AG04449 (cell line): ENCODE measurements at regions not wholly inside any gene's neighbourhood (a gene's known extent, or its start where the extent isn't known, plus 50 kb on each side); places are given as distances from the start of the nearest gene placed in this dataset.

Experiments
- CTCF ChIA-PET: fragments of 350-600 bp; formaldehyde crosslinking; extraction: SDS; loops from one replicate; lab custom pipeline; 2021; ENCODE audit warnings: antibody characterized with exemption; lab: Yijun Ruan, JAX
- POLR2A ChIA-PET: fragments of 400-600, 350-600 bp; formaldehyde crosslinking; extraction: SDS; loops from one replicate; lab custom pipeline; 2020; ENCODE audit warnings: antibody characterized with exemption, inconsistent platforms; lab: Yijun Ruan, JAX
- DNase-seq: peaks from one replicate; pipeline ENCODE4 v3.0.0-alpha.2; 2010; ENCODE audit warnings: low read depth, low spot score
- H3K4me3 ChIP-seq: 2 replicates; pipeline ENCODE4 v1.5.1; 2011; ENCODE audit warnings: low read depth, mild to moderate bottlenecking, control low read depth, low read length
- CTCF ChIP-seq: IDR thresholded peaks from one replicate; pipeline ENCODE4 v1.5.1; 2011; ENCODE audit warnings: mild to moderate bottlenecking, moderate library complexity, low read length, control low read depth, inconsistent platforms; ENCODE audit not compliant: insufficient read depth; ENCODE audit errors: missing control alignments

- TF ChIP-seq CTCF: no peak
- no peak overlapping the region for H3K4me3 ChIP-seq
- POLR2A ChIA-PET: no interaction called here
- DNase-seq: no peak
- CTCF ChIA-PET: interaction anchor here (0.5 to 1.0 kb wide), 3 partner anchors 18 to 481 kb away, joined by 3 to 5 read pairs (median 3); no protein-coding TSS in a partner anchor
These were observed 69.3 kb upstream of the FAM241A start for GRCh38 chr4:112075906-112076305.

GRCh38 chr4:112076919-112077608 is 68.2 kb upstream of the FAM241A start:
- POLR2A ChIA-PET: no interaction called here
- no peak for DNase-seq
- no peak for TF ChIP-seq CTCF
- CTCF ChIA-PET: interaction anchor here (0.6 to 1.4 kb wide), 4 partner anchors 18 to 679 kb away, joined by 3 read pairs; no protein-coding TSS in a partner anchor
- no peak overlapping the region for H3K4me3 ChIP-seq

GRCh38 chr4:112077743-112078142 is 67.5 kb upstream of the FAM241A start:
- DNase-seq: no peak
- CTCF ChIA-PET: interaction anchor here (0.6 to 1.4 kb wide), 4 partner anchors 17 to 678 kb away, joined by 3 read pairs; no protein-coding TSS in a partner anchor
- TF ChIP-seq CTCF: no peak
- H3K4me3 ChIP-seq: no peak overlapping the region
- POLR2A ChIA-PET: no interaction called here

- no peak overlapping the region for H3K4me3 ChIP-seq
- no peak for TF ChIP-seq CTCF
- DNase-seq: no peak
- POLR2A ChIA-PET: no interaction called here
- CTCF ChIA-PET: interaction anchor here (0.7 to 1.2 kb wide), 3 partner anchors 12 to 441 kb away, joined by 3 to 5 read pairs (median 3); no protein-coding TSS in a partner anchor
These were observed 62.2 kb upstream of the FAM241A start for GRCh38 chr4:112082954-112083586.

GRCh38 chr4:112083587-112084347 is 61.5 kb upstream of the FAM241A start:
- ChIA-PET CTCF (interaction anchor here (0.6 to 1.0 kb wide), 3 partner anchors 14 to 152 kb away, joined by 3 to 4 read pairs (median 3); no protein-coding TSS in a partner anchor), POLR2A (no interaction called here)
- TF ChIP-seq CTCF: no peak
- no peak overlapping the region for H3K4me3 ChIP-seq
- DNase-seq: no peak
